ENCODE measurements at regions not wholly inside any gene's neighbourhood (a gene's known extent, or its start where the extent isn't known, plus 50 kb on each side); places are given as distances from the start of the nearest gene placed in this dataset.

GRCh38 chr5:164301708-164302107 is 796.3 kb downstream of the MAT2B start:
- TF ChIP-seq CTCF (IDR thresholded peaks at IDR 0.05) (no peak), EZH2 (IDR thresholded peaks at IDR 0.05; ENCODE audit: borderline replicate concordance, insufficient read depth, low read depth, low read length, poor library complexity, severe bottlenecking) (no peak)
